Heart left ventricle (tissue), 13 donors: ENCODE measurements at regions not wholly inside any gene's neighbourhood (a gene's known extent, or its start where the extent isn't known, plus 50 kb on each side); places are given as distances from the start of the nearest gene placed in this dataset.

Experiments used
- CTCF ChIP-seq, 12 donors: fragments of 200-600 bp; sonication (generic) in 4 of 12; IDR thresholded peaks; one replicate each; pipeline versions ENCODE4 v1.5.0 to v1.8.0; 2018 to 2022; ENCODE audit warnings: antibody characterized with exemption in 12 of 12, mild to moderate bottlenecking in 5 of 12
- POLR2A ChIP-seq, 2 donors: fragments of 450-650 bp; IDR thresholded peaks; one replicate each; pipeline ENCODE4 v1.6.1; 2017; ENCODE audit warnings: antibody characterized with exemption in 2 of 2, mild to moderate bottlenecking in 2 of 2, moderate library complexity in 2 of 2
- donor health status: ischemic (EF 13 %, LVEDD 7.1; RV severe dilation, severe dysfunction).
- donor health status: DM: no; HTN: yes; CAD: no.
- donor health status: DM: no; HTN: no; CAD: no.
- donor health status: ischemic (EF 25% LVEDD 6.9; RV normal size, moderate dysfunction).
- donor health status: ischemic (EF 25% LVEDD 5.7; RV mildly dilated, moderate dysfunction).
- donor health status: ischemic (EF 35%, LVEDD 5.7; RV mildly dilated, moderate dysfunction).
- donor health status: nonischemic (EF 11% LVEDD 7.7; RV severe dilation, severe dysfunction).
- donor health status: DM: yes; HTN: yes; CAD: no.
- donor health status: PGD.
- donor health status: ischemic (EF 29% LVEDD 5.4; RV normal size, mild dysfunction).
- donor health status: nonischemic (EF 23%, LVEDD 6.1; RV moderate dilation, normal function).

GRCh38 chr5:52491818-52492217 is 295.9 kb upstream of the ITGA1 start:
- TF ChIP-seq CTCF (IDR thresholded peaks at IDR 0.05) = no peak
- no peak for TF ChIP-seq POLR2A (IDR thresholded peaks at IDR 0.05)
